ENCODE measurements at regions not wholly inside any gene's neighbourhood (a gene's known extent, or its start where the extent isn't known, plus 50 kb on each side); places are given as distances from the start of the nearest gene placed in this dataset.

DNA sequence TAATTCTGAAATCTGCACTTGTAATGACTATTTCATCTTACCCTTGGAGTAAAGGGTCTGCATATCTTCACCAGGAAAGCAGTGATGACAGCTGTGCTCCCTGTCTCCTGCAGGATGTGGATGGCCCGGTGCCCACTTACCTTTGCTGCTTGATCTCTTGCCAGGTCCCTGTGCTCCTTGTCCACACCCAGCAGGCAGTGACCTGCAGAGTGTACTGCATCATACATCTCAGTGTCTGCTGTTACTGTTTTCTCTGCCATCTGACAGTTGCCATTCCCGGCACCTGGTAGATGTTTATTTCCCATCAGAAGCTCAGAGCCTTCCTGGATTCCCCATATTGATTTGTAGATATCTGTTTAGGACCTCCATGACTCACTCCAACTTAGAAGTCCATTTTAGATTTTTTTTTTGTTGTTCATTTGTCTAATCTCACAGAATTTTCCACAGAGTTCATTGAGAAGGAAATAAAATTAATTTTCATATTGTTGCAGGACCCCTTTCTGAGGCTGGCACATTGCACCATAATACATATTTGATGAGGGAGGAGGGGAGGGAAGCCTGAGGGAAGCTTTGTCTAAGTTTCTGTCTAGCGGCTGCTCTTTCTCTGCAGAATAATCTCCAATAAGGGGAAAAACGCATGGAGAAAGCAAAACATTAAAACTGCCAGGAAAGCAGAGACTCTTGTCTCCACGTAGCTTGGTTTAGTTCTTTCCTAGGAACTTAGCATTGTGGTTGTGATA, 697.5 kb upstream of the RAB6C start:
- TF ChIP-seq CTCF (IDR thresholded peaks at IDR 0.05) (no peak), EP300 (IDR thresholded peaks at IDR 0.05) (no peak), POLR2A (IDR thresholded peaks at IDR 0.05) (no peak)

All from ovary (tissue), 3 donors.